ENCODE measurements at regions not wholly inside any gene's neighbourhood (a gene's known extent, or its start where the extent isn't known, plus 50 kb on each side); places are given as distances from the start of the nearest gene placed in this dataset.
"Not testable (repeated sequence)": the region's sequence is repeated elsewhere in the genome, so short reads cannot be mapped to it uniquely, and the experiment has no call there.

- DNase-seq (ENCODE audit: low read depth in 1 of 2, low spot score in 2 of 2): no peak
- Histone ChIP-seq H3K9me3 (replicated peaks) (peaks cover 6% of the 10 kb centered on the region; the same call in 1 of the 2 replicates), H3K36me3 (no peaks in the 10 kb centered on the region)
Observed at GRCh38 chr18:39241534-39241933, 1675.9 kb upstream of the CELF4 start.

DNA sequence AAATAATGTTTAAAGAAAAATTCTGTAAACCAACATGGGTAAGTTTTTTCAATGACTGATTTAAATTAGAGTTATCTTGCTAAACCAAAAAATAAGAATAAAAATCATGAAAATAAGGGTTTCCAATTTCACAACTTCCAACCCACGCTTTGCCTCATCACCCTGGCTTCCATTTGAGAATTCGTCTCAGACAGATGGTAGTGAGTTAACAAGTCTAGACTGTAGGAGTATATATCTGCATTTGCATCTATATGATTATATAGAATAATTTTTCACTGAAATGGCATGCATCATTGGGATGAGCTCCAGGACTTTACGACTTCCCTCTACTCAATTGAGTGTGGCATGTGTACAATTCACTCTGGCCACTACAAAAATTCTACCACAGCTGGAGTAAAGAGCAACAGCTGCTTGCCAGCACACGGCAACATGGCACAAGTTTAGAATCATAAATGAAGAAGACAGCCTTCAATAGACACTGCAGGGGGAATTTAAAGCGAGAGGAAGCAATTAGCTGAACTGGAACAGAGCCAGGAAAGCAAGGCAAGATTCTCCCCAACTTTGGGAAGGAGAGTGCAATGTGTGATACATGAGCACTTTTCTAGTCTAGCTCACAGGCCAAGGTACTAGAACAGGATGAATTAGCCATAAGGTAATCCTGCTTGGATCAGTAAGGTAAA, 1673.5 kb upstream of the CELF4 start:
- Histone ChIP-seq H3K4me1 (replicated peaks) (no peaks in the 10 kb centered on the region), H3K4me3 (no peak overlapping the region), H3K27ac (no peak overlapping the region), H3K9me3 (replicated peaks) (peaks cover 3% of the 10 kb centered on the region; the same call in 1 of the 2 replicates), H3K27me3 (replicated peaks) (no peaks in the 10 kb centered on the region), H3K36me3 (no peaks in the 10 kb centered on the region)
- no peak for DNase-seq (ENCODE audit: low read depth in 1 of 2, low spot score in 2 of 2)

More at GRCh38 chr18:39241534-39241933, 1675.9 kb upstream of the CELF4 start:
- Histone ChIP-seq H3K27ac (no peak overlapping the region), H3K27me3 (replicated peaks) (no peaks in the 10 kb centered on the region), H3K4me1 (replicated peaks) (no peaks in the 10 kb centered on the region), H3K4me3 (no peak overlapping the region)

DNA sequence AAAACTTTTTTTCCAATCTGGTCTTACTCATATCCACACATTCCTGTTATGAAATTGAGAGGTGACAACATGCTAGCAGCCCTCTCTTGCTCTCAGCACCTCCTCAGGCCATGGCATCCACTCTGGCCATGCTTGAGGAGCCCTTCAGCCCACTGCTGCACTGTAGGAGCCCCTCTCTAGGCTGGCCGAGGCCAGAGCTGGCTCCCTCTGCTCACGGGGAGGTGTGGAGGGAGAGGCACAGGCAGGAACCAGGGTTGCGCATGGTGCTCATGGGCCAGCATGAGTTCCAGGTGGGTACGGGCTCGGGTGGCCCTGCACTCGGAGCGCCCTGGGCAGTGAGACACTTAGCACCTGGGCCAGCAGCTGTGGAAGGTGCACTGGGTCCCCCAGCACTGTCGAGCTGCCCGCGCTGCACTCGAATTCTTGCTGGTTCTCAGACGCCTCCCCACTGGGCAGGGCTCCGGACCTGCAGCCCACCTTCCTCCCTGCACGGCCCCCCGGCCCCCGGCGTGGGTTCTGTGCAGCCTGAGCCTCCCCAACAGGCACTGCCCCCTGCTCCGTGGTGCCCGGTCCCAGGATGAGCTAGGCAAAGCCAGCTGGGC, 1669.6 kb upstream of the CELF4 start:
- Histone ChIP-seq H3K27me3 (replicated peaks) (no peaks in the 10 kb centered on the region), H3K4me1 (replicated peaks) (no peaks in the 10 kb centered on the region), H3K9me3 (replicated peaks) (0 out of 2 replicates have a peak, but pooled peaks cover 6% of the 10 kb centered on the region), H3K27ac (no peak overlapping the region), H3K36me3 (no peaks in the 10 kb centered on the region), H3K4me3 (no peak overlapping the region)
- DNase-seq (ENCODE audit: low read depth in 1 of 2, low spot score in 2 of 2): no peak

GRCh38 chr18:39232937-39233336, 1667.3 kb upstream of the CELF4 start:
- no peak overlapping the region for H3K27ac ChIP-seq
- H3K9me3 ChIP-seq (replicated peaks): 0 out of 2 replicates have a peak, but pooled peaks cover 6% of the 10 kb centered on the region
- H3K27me3 ChIP-seq (replicated peaks): no peaks in the 10 kb centered on the region
- H3K4me3 ChIP-seq: no peak overlapping the region
- no peaks in the 10 kb centered on the region for H3K4me1 ChIP-seq (replicated peaks)
- H3K36me3 ChIP-seq: no peaks in the 10 kb centered on the region
- DNase-seq (ENCODE audit: low read depth in 1 of 2, low spot score in 2 of 2): no peak

GRCh38 chr18:39232490-39232889, 1666.9 kb upstream of the CELF4 start:
- H3K36me3 ChIP-seq: no peaks in the 10 kb centered on the region
- no peaks in the 10 kb centered on the region for H3K4me1 ChIP-seq (replicated peaks)
- 0 out of 2 replicates have a peak, but pooled peaks cover 6% of the 10 kb centered on the region for H3K9me3 ChIP-seq (replicated peaks)
- no peak for DNase-seq (ENCODE audit: low read depth in 1 of 2, low spot score in 2 of 2)
- no peak overlapping the region for H3K4me3 ChIP-seq
- no peaks in the 10 kb centered on the region for H3K27me3 ChIP-seq (replicated peaks)
- H3K27ac ChIP-seq: no peak overlapping the region

- Histone ChIP-seq H3K9me3 (replicated peaks) (0 out of 2 replicates have a peak, but pooled peaks cover 3% of the 10 kb centered on the region), H3K27me3 (replicated peaks) (no peaks in the 10 kb centered on the region), H3K4me1 (replicated peaks) (no peaks in the 10 kb centered on the region), H3K4me3 (no peak overlapping the region), H3K27ac (no peak overlapping the region), H3K36me3 (no peaks in the 10 kb centered on the region)
- no peak for DNase-seq (ENCODE audit: low read depth in 1 of 2, low spot score in 2 of 2)
Observed at GRCh38 chr18:39230086-39230803, 1664.6 kb upstream of the CELF4 start.

GRCh38 chr18:39227769-39228168, 1662.2 kb upstream of the CELF4 start:
- not testable (repeated sequence) for DNase-seq (ENCODE audit: low read depth in 1 of 2, low spot score in 2 of 2); H3K9me3 ChIP-seq (replicated peaks); H3K27ac ChIP-seq; H3K4me1 ChIP-seq (replicated peaks); H3K27me3 ChIP-seq (replicated peaks); H3K36me3 ChIP-seq; H3K4me3 ChIP-seq

DNA sequence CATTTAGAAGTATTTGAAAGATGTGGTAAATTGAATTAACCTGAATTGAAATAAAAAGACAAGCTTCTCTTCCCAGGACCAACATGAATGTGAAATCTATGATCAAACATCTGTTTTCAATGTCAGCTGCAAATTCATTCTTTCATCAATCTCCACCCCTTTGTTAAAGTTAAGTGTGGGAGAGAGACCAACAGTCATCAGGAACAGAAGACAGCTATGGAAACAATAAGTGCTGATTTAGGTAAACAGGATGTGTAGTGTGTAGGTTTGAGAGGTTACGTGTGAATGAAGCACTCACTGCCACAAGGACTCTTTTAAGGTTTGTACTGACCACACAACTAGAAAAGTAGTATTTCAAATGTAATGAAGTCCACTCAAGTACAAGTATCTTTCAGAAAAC, 1659.8 kb upstream of the CELF4 start:
- Histone ChIP-seq H3K36me3 (no peaks in the 10 kb centered on the region), H3K4me3 (no peak overlapping the region), H3K9me3 (replicated peaks) (0 out of 2 replicates have a peak, but pooled peaks cover 7% of the 10 kb centered on the region), H3K4me1 (replicated peaks) (no peaks in the 10 kb centered on the region), H3K27me3 (replicated peaks) (no peaks in the 10 kb centered on the region), H3K27ac (no peak overlapping the region)
- DNase-seq (ENCODE audit: low read depth in 1 of 2, low spot score in 2 of 2): no peak

- H3K36me3 ChIP-seq: no peaks in the 10 kb centered on the region
Observed at GRCh38 chr18:39223283-39223682, 1657.7 kb upstream of the CELF4 start.

DNA sequence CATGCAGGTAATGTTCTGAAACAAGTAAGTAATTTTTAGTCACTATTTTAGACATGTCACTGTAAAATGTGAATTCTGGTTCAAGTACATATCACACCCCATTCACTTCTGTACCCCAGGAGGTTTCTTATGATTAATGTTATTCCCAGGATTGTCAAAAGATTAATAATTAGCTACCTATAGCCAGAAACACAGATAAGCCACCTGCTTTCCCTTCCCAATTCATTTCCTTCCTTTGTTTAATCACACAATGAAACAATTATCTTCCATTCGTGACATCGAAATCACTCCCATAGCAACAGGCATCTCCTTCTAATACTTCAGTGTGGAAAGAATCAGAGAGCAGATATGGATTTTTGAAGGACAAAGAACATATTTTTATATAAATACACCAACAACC, 1650.3 kb upstream of the CELF4 start:
- no peaks in the 10 kb centered on the region for H3K4me1 ChIP-seq (replicated peaks)
- no peak for DNase-seq (ENCODE audit: low read depth in 1 of 2, low spot score in 2 of 2)
- no peaks in the 10 kb centered on the region for H3K36me3 ChIP-seq
- peaks cover 5% of the 10 kb centered on the region; the same call in 1 of the 2 replicates for H3K9me3 ChIP-seq (replicated peaks)
- no peaks in the 10 kb centered on the region for H3K27me3 ChIP-seq (replicated peaks)
- no peak overlapping the region for H3K4me3 ChIP-seq
- no peak overlapping the region for H3K27ac ChIP-seq

More at GRCh38 chr18:39223283-39223682, 1657.7 kb upstream of the CELF4 start:
- Histone ChIP-seq H3K9me3 (replicated peaks) (peaks cover 12% of the 10 kb centered on the region; the same call in 1 of the 2 replicates), H3K27ac (no peak overlapping the region), H3K4me1 (replicated peaks) (no peaks in the 10 kb centered on the region), H3K4me3 (no peak overlapping the region), H3K27me3 (replicated peaks) (no peaks in the 10 kb centered on the region)
- DNase-seq (ENCODE audit: low read depth in 1 of 2, low spot score in 2 of 2): no peak

DNA sequence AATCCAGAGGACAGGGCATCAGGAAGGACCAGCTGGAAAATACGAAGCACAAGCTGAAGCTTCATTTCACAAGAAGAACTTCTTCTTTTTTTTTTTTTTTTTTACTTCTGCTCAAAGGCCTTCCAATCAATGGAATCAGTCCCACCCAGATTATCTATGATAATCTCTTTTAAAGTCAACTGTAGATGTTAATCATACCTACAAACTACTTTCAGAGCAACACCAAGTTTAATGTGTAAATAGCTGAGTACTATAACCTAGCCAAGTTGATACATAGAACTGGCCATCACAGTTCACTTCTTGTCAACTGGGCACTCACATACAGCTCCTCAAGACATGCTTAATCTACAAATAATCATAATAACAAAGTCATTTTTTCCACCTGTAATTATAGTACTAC, 1645.9 kb upstream of the CELF4 start:
- Histone ChIP-seq H3K36me3 (no peaks in the 10 kb centered on the region), H3K4me1 (replicated peaks) (no peaks in the 10 kb centered on the region), H3K27me3 (replicated peaks) (no peaks in the 10 kb centered on the region), H3K27ac (no peak overlapping the region), H3K4me3 (no peak overlapping the region), H3K9me3 (replicated peaks) (0 out of 2 replicates have a peak, but pooled peaks cover 9% of the 10 kb centered on the region)
- DNase-seq (ENCODE audit: low read depth in 1 of 2, low spot score in 2 of 2): no peak

GRCh38 chr18:39209173-39209572, 1643.6 kb upstream of the CELF4 start:
- Histone ChIP-seq H3K36me3 (no peaks in the 10 kb centered on the region), H3K27me3 (replicated peaks) (no peaks in the 10 kb centered on the region), H3K27ac (no peak overlapping the region), H3K4me1 (replicated peaks) (no peaks in the 10 kb centered on the region), H3K4me3 (no peak overlapping the region), H3K9me3 (replicated peaks) (0 out of 2 replicates have a peak, but pooled peaks cover 14% of the 10 kb centered on the region)
- DNase-seq (ENCODE audit: low read depth in 1 of 2, low spot score in 2 of 2): no peak

- no peaks in the 10 kb centered on the region for H3K36me3 ChIP-seq
- 0 out of 2 replicates have a peak, but pooled peaks cover 14% of the 10 kb centered on the region for H3K9me3 ChIP-seq (replicated peaks)
- H3K4me1 ChIP-seq (replicated peaks): no peaks in the 10 kb centered on the region
- no peak for DNase-seq (ENCODE audit: low read depth in 1 of 2, low spot score in 2 of 2)
- H3K4me3 ChIP-seq: no peak overlapping the region
- H3K27me3 ChIP-seq (replicated peaks): no peaks in the 10 kb centered on the region
- H3K27ac ChIP-seq: no peak overlapping the region
Observed at GRCh38 chr18:39208729-39209128, 1643.1 kb upstream of the CELF4 start.

- no peak for DNase-seq (ENCODE audit: low read depth in 1 of 2, low spot score in 2 of 2)
- Histone ChIP-seq H3K27me3 (replicated peaks) (no peaks in the 10 kb centered on the region), H3K9me3 (replicated peaks) (0 out of 2 replicates have a peak, but pooled peaks cover 14% of the 10 kb centered on the region), H3K36me3 (no peaks in the 10 kb centered on the region), H3K4me3 (no peak overlapping the region), H3K4me1 (replicated peaks) (no peaks in the 10 kb centered on the region), H3K27ac (no peak overlapping the region)
Observed at GRCh38 chr18:39208190-39208589, 1642.6 kb upstream of the CELF4 start.
